SK-N-SH (cell line): ENCODE measurements at regions not wholly inside any gene's neighbourhood (a gene's known extent, or its start where the extent isn't known, plus 50 kb on each side); places are given as distances from the start of the nearest gene placed in this dataset.

Experiments
- CTCF ChIP-seq: fragments of 200-600 bp; sonication (generic); IDR thresholded peaks from 2 replicates; pipeline ENCODE4 v1.6.1; 2017; ENCODE audit warnings: antibody characterized with exemption, mild to moderate bottlenecking, moderate library complexity
- ELF1 ChIP-seq: IDR thresholded peaks from 2 replicates; pipeline ENCODE4 v1.4.0; 2012
- FOXM1 ChIP-seq: IDR thresholded peaks from 2 replicates; pipeline ENCODE4 v1.4.0; 2012; ENCODE audit warnings: low read depth, mild to moderate bottlenecking
- GATA2 ChIP-seq: sonication (generic); formaldehyde crosslinking; IDR thresholded peaks from 2 replicates; pipeline ENCODE4 v1.5.0; 2020; ENCODE audit warnings: mild to moderate bottlenecking, missing genetic modification reagents
- JUND ChIP-seq: IDR thresholded peaks from 2 replicates; pipeline ENCODE4 v1.4.0; 2012
- POLR2AphosphoS5 ChIP-seq: IDR thresholded peaks from 2 replicates; pipeline ENCODE4 v1.6.1; 2012; ENCODE audit warnings: low read depth, low read length
- RAD21 ChIP-seq: IDR thresholded peaks from 2 replicates; pipeline ENCODE4 v1.6.1; 2012; ENCODE audit warnings: mild to moderate bottlenecking, low read length
- RCOR1 ChIP-seq: fragments of 150-350 bp; IDR thresholded peaks from 2 replicates; pipeline ENCODE4 v1.6.1; 2017; ENCODE audit warnings: antibody characterized with exemption, low read length
- TAF1 ChIP-seq: IDR thresholded peaks from 2 replicates; pipeline ENCODE4 v1.6.1; 2012; ENCODE audit warnings: low read depth, mild to moderate bottlenecking, low read length, moderate library complexity, borderline replicate concordance
- YY1 ChIP-seq: IDR thresholded peaks from 2 replicates; pipeline ENCODE4 v1.4.0; 2012; ENCODE audit warnings: low read depth, mild to moderate bottlenecking

DNA sequence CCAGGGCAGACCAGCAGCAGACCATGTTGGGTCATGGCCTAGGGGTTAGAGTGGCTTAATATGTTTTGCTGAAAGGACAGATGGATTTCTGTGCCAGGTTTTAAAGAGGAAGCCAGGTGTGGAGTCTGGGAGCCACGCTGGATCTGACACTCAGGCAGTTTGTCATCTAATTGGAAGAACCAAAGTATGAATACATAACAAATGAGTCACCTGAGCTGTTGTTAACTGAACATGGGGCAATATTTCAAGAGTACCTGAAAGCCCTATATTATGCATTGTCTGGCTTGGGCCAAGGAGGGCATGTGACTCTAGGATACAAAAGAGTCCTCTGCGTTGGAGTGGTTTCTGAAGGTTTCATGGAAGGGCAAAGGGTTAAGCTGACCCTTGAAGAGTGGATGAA, 70.6 kb downstream of the LMO4 start:
- no peak for TF ChIP-seq POLR2AphosphoS5
- no peak for TF ChIP-seq YY1
- TF ChIP-seq CTCF: no peak
- no peak for TF ChIP-seq TAF1
- no peak for TF ChIP-seq RCOR1
- no peak for TF ChIP-seq ELF1
- no peak for TF ChIP-seq GATA2 (CRISPR knock-in tag)
- TF ChIP-seq FOXM1: no peak
- no peak for TF ChIP-seq JUND
- no peak for TF ChIP-seq RAD21
